ENCODE measurements at regions not wholly inside any gene's neighbourhood (a gene's known extent, or its start where the extent isn't known, plus 50 kb on each side); places are given as distances from the start of the nearest gene placed in this dataset.

DNA sequence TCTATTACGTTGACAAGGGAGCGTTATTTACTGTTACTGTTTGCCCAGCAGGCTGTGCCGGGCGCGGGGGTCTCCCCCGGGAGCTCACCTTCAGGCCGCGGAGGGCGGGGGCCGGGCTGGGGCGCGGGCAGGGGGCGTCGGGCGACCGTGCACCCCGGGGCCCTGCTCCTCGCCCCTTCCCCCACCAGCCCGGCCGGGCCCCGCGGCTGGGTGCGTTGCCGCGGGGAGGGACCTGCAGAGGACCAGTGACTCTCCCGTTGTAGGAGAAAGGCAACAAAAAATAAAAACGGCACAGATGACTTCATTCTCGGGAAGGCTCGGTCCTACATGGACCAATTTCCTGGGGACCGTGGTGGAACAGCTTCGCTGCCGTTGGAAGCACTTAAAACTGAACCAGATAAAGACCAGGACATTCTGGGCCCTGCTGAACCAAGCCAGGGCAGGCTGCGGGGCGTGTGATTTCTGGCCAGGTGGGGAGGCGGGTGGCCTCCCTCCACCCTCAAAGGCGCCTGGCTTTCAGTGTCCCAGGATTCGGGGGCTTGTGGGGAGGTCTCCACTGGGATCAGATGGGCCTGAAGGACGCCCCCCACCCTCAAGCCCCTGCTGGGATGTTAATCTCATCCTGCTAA, 57.4 kb downstream of the IGLL1 start:
- DNase-seq (ENCODE audit: low read depth) = no peak

DNA sequence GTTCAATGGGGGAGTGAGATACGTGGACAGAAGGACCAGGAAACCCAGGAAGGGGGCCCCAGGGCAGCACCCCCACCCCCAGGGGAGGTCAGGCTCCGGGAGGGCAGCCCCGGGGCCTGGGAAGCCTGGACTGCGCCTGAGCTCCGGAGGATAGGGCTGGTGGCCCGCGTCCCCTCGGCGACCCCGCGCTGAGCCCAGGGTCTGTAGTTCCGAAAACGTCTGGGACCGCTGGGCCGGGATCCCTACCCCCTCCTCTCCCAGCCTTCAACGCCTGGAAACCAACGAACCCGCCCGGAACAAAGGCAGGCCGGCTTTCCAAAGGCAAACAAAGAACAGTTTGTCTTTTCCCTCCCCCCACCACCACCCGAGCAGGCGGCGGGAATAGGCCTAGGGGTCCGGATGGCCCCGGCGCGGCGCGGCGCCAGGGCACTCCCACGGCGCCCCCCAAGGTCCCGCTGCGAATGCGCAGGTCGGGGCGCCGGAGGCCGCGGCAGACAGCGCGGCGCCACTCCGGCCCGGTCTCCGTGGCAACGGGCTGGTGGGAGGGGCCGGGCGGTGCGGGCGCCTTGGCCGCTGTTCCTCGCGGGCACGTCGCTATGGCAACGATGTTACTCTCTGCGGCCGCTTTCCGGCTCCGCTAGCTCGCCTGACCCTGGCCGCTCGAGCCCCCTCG, 58.5 kb downstream of the IGLL1 start:
- peak; percentile 31 for DNase-seq (ENCODE audit: low read depth)

GRCh38 chr22:23520863-23521440, 59.1 kb downstream of the IGLL1 start:
- no peak for DNase-seq (ENCODE audit: low read depth)

DNA sequence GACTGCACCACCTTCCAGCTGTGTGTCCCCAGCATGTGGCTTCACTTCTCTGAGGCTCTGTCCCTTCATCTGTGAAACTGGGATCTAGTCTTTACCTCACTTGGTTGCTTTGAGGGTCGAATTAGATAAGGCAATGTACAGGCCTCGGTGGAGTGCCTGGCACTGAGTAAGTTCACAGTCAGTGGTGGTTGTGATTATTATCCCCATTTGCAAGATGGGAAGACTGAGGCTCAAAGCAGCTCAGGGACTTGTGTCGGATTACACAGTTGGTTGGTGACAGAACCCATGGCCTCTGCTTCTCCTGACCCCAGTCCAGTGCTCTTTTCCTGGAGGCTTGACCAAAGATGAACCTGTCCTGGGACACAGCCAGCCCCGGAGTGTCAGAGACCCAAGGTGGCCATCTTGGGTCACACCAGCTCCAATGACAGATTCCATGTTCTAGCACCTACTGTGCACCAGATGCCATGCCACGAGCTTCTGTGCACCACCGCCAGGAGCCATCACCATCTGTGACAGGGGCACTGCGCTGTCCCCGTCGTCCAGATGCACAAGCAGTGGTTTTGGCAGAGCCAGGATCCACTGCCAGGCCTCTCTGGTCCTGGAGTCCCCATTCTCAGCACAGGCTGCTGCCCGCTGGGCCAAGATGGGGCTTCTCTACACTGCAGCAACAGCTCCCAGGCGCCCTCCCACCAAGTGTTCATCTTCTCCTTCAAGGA, 60.5 kb downstream of the IGLL1 start:
- no peak for DNase-seq (ENCODE audit: low read depth)

- DNase-seq (ENCODE audit: low read depth) = no peak
Observed at GRCh38 chr22:23518376-23519187, 61.5 kb downstream of the IGLL1 start.

DNA sequence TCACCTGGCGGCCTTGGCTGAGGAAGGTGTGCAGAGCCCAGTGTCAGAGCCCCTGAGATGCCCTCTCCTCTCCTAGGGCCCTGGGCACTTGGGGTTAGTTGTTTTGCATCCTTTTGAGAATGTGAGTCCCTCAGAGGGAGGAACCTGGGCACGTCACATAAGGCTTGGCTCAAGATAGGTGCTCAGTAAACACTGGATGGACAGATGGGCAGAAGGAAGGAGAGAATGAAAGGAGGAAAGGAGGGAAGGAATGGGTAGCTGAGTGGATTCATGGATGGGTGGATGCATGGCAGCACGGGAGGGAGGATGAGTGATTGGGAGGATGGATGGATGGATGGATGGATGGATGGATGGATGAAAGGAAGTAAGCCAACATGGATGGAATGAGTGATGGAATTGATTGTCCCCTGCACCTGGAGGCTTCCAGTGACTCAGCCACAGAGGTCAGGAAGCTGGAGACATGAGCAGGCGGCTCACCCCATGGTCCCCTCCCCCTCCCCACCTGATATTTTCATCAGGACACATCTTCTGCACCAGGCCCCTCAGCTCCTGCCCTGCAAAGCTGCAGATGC, 62.2 kb downstream of the IGLL1 start:
- DNase-seq (ENCODE audit: low read depth) = no peak

- no peak for DNase-seq (ENCODE audit: low read depth)
Observed at GRCh38 chr22:23516304-23516703, 63.8 kb downstream of the IGLL1 start.

GRCh38 chr22:23514322-23515038, 65.6 kb downstream of the IGLL1 start:
- DNase-seq (ENCODE audit: low read depth) = no peak

DNA sequence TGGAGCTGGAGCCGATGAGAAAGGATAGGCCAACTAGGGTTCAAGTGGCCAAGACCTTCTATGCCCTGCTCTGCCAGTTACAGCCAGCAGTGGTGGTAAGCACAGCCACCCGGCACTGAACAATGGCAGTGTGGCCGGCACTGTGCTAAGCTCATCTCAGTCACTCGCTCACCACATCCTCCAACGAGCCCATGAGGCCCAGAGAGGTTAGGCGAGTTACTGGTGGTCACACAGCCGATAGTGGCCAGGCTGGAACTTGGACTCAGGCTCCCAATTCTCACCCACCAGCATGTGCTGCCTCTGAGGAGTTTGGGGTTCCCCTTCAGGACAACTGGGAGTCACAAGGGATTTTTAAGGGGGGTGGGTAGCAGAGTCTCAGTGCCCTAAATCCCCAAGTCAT, 66.4 kb downstream of the IGLL1 start:
- DNase-seq (ENCODE audit: low read depth) = no peak

GRCh38 chr22:23513133-23513532, 67.0 kb downstream of the IGLL1 start:
- DNase-seq (ENCODE audit: low read depth) = no peak

- DNase-seq (ENCODE audit: low read depth) = no peak
Observed at GRCh38 chr22:23512721-23513120, 67.4 kb downstream of the IGLL1 start.

DNA sequence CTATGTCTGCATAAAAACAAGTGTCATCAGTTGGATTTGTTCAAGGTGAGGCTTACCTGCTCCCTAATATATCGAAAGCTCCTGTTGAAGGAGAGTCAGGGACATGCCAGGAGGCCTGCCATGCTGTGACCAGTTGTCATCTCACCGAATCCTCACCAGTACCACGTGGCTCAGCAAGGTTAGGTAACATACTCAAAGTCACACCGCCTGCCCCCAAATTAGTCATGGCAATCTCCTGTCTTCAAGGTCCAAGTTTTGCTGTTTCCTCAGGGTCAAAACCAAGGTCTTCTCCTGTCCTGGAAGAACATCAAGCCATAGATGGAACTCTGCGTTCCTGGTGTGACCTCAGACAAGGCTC, 67.8 kb downstream of the IGLL1 start:
- no peak for DNase-seq (ENCODE audit: low read depth)

GRCh38 chr22:23511627-23512347, 68.3 kb downstream of the IGLL1 start:
- no peak for DNase-seq (ENCODE audit: low read depth)

GRCh38 chr22:23509571-23510302, 70.4 kb downstream of the IGLL1 start:
- DNase-seq (ENCODE audit: low read depth) = no peak

DNA sequence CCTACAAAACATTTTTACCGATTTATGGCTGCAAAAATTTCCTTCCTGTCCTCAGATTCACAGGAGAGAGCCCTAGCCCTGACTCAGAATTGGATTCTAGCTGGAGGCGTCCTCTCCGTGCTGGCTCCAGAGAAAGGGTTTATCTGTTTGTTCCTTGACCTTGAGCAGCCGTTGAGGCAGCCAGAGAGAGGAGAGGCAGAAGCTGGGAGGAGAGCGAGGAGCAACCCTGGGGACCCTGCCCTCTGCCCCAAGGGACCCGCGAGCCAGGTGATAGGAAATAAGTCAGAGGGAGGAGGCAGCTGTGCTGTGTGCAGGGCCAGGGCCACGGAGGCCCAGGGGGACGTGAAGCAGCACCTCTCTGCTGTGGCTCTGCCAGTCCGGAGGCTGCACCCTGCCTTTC, 75.6 kb downstream of the IGLL1 start:
- DNase-seq (ENCODE audit: low read depth) = no peak

GRCh38 chr22:23503736-23504440, 76.2 kb downstream of the IGLL1 start:
- DNase-seq (ENCODE audit: low read depth) = no peak

GRCh38 chr22:23503142-23503541, 76.9 kb downstream of the IGLL1 start:
- no peak for DNase-seq (ENCODE audit: low read depth)

DNA sequence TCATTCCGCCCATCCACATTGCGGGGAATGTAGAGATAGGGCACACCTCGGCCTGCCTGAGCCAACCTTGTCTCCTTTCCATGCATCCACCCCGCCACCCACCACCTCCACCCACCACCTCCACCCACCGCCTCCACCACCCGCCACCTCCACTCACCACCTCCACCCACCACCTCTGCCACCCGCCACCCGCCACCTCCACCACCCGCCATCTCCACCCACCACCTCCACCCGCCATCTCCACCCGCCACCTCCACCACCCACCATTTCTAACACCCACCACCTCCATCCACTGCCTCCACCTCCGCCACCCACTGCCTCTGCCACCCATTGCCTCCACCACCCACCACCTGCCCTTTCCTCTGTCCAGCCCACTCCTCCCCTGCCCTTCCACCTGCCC, 78.4 kb downstream of the IGLL1 start:
- DNase-seq (ENCODE audit: low read depth) = no peak

DNA sequence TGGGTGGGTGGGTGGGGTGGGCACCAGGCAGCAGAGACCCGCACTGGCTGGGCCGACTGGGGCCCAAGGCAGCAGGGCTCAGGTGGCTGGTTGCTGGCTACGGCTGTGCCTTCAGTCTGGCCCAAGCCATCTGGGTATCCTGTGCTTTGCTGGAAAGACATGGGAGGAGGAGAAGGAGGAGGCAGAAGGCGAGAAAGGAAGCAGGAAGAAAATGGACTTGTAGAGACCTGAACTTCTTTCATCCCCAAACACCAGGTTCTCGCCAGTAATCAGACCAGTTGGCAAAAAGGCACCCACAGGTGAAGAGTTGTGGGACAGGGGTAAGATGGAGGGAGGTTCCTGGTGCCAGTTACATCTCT, 78.8 kb downstream of the IGLL1 start:
- DNase-seq (ENCODE audit: low read depth) = no peak
